DOHH2 (cell line): ENCODE measurements at regions not wholly inside any gene's neighbourhood (a gene's known extent, or its start where the extent isn't known, plus 50 kb on each side); places are given as distances from the start of the nearest gene placed in this dataset.

ENCODE experiments used
- H3F3A ChIP-seq: fragments of 200-600 bp; sonication (generic), shearing (Covaris generic); 2 replicates; pipeline ENCODE4 v1.6.0; 2016; ENCODE audit warnings: antibody characterized with exemption, mild to moderate bottlenecking; ENCODE audit not compliant: control insufficient read depth, insufficient read depth
- H3K27ac ChIP-seq: fragments of 200-600 bp; sonication (generic); 2 replicates; pipeline ENCODE4 v1.5.1; 2014; ENCODE audit warnings: low read depth, mild to moderate bottlenecking, low read length, moderate library complexity
- H3K27me3 ChIP-seq: fragments of 200-600 bp; sonication (generic); 2 replicates; pipeline ENCODE4 v1.6.1; 2014; ENCODE audit warnings: mild to moderate bottlenecking, low read length, mixed read lengths; ENCODE audit not compliant: control insufficient read depth
- H3K36me3 ChIP-seq: fragments of 200-600 bp; sonication (generic); 2 replicates; pipeline ENCODE4 v1.6.1; 2014; ENCODE audit warnings: mild to moderate bottlenecking, low read length, moderate library complexity, mixed read lengths; ENCODE audit not compliant: control insufficient read depth
- H3K4me1 ChIP-seq: fragments of 200-600 bp; sonication (generic); 2 replicates; pipeline ENCODE4 v1.6.1; 2014; ENCODE audit warnings: mild to moderate bottlenecking, low read length, mixed read lengths; ENCODE audit not compliant: control insufficient read depth
- H3K4me2 ChIP-seq: fragments of 200-600 bp; sonication (generic); 2 replicates; pipeline ENCODE4 v1.6.0; 2014; ENCODE audit warnings: mild to moderate bottlenecking, low read length, moderate library complexity
- H3K4me3 ChIP-seq: fragments of 200-600 bp; sonication (generic); 2 replicates; pipeline ENCODE4 v1.5.1; 2014; ENCODE audit warnings: mild to moderate bottlenecking, low read length, mixed read lengths
- H3K79me2 ChIP-seq: fragments of 200-600 bp; sonication (generic); 2 replicates; pipeline ENCODE4 v1.6.1; 2014; ENCODE audit warnings: mild to moderate bottlenecking, low read length, mixed read lengths; ENCODE audit not compliant: control insufficient read depth
- H3K9me2 ChIP-seq: fragments of 200-600 bp; sonication (generic); replicated peaks from 2 replicates; pipeline ENCODE4 v1.6.1; 2014; ENCODE audit warnings: mild to moderate bottlenecking, low read length, mixed read lengths; ENCODE audit not compliant: control insufficient read depth
- H3K9me3 ChIP-seq: fragments of 200-600 bp; sonication (generic); 2 replicates; pipeline ENCODE4 v1.6.1; 2014; ENCODE audit warnings: antibody characterized with exemption, low read length, mixed read lengths; ENCODE audit not compliant: control insufficient read depth, insufficient read depth
- H4K20me1 ChIP-seq: fragments of 200-600 bp; sonication (generic); 2 replicates; pipeline ENCODE4 v1.6.0; 2014; ENCODE audit warnings: low read depth, mild to moderate bottlenecking, antibody characterized with exemption, low read length, moderate library complexity; ENCODE audit not compliant: control insufficient read depth, insufficient read depth
- CTCF ChIP-seq: fragments of 200-600 bp; sonication (generic); IDR thresholded peaks from one replicate; pipeline ENCODE4 v1.5.1; 2014; ENCODE audit warnings: antibody characterized with exemption, mild to moderate bottlenecking, low read depth, low read length; ENCODE audit not compliant: poor library complexity, severe bottlenecking
- EZH2phosphoT487 ChIP-seq: fragments of 200-600 bp; sonication (generic); IDR thresholded peaks from 2 replicates; pipeline ENCODE4 v1.6.1; 2017; ENCODE audit warnings: borderline replicate concordance, mild to moderate bottlenecking, antibody characterized with exemption, low read length, moderate library complexity, mixed read lengths

- H3K27me3 ChIP-seq: 0 out of 2 replicates have a peak, but pooled peaks cover 3% of the 10 kb centered on the region
- no peaks in the 10 kb centered on the region for H4K20me1 ChIP-seq
- TF ChIP-seq EZH2phosphoT487 (no peak), CTCF (no peak)
- no peaks in the 10 kb centered on the region for H3K79me2 ChIP-seq
- H3K9me3 ChIP-seq: no peaks in the 10 kb centered on the region
- no peaks in the 10 kb centered on the region for H3K36me3 ChIP-seq
- H3K9me2 ChIP-seq: no peaks in the 10 kb centered on the region
- H3F3A ChIP-seq: no peaks in the 10 kb centered on the region
- H3K4me3 ChIP-seq: no peak overlapping the region
- H3K27ac ChIP-seq: no peak overlapping the region
- no peak overlapping the region for H3K4me2 ChIP-seq
- H3K4me1 ChIP-seq: no peaks in the 10 kb centered on the region
Measured at GRCh38 chr10:21209495-21209894, 312.4 kb upstream of the NEBL start.

- Histone ChIP-seq H3K27ac (no peak overlapping the region), H3K36me3 (no peaks in the 10 kb centered on the region), H3K9me3 (no peaks in the 10 kb centered on the region), H3K4me2 (no peak overlapping the region), H3K27me3 (0 out of 2 replicates have a peak, but pooled peaks cover 3% of the 10 kb centered on the region), H3K4me3 (no peak overlapping the region), H3K79me2 (no peaks in the 10 kb centered on the region), H3F3A (no peaks in the 10 kb centered on the region), H3K9me2 (no peaks in the 10 kb centered on the region), H4K20me1 (no peaks in the 10 kb centered on the region), H3K4me1 (no peaks in the 10 kb centered on the region)
- TF ChIP-seq EZH2phosphoT487 (no peak), CTCF (no peak)
Measured at GRCh38 chr10:21208666-21209316, 311.7 kb upstream of the NEBL start.

- TF ChIP-seq CTCF (no peak), EZH2phosphoT487 (no peak)
- Histone ChIP-seq H3K36me3 (no peaks in the 10 kb centered on the region), H3F3A (no peaks in the 10 kb centered on the region), H3K4me1 (no peaks in the 10 kb centered on the region), H3K27me3 (0 out of 2 replicates have a peak, but pooled peaks cover 2% of the 10 kb centered on the region), H3K9me3 (no peaks in the 10 kb centered on the region), H4K20me1 (no peaks in the 10 kb centered on the region), H3K79me2 (no peaks in the 10 kb centered on the region), H3K27ac (no peak overlapping the region), H3K9me2 (no peaks in the 10 kb centered on the region), H3K4me3 (no peak overlapping the region), H3K4me2 (no peak overlapping the region)
Measured at GRCh38 chr10:21207852-21208646, 310.9 kb upstream of the NEBL start.
